CD4-positive, alpha-beta T cell (primary cell): ENCODE measurements at regions not wholly inside any gene's neighbourhood (a gene's known extent, or its start where the extent isn't known, plus 50 kb on each side); places are given as distances from the start of the nearest gene placed in this dataset.

Experiments used
- ATAC-seq: fragments of 200-7000 bp; cut with Tn5 transposase; one replicate; pipeline ENCODE4 v1.10.0; 2022; ENCODE audit warnings: mild to moderate bottlenecking; ENCODE audit not compliant: poor library complexity
- CTCF ChIA-PET: fragments of 350-600 bp; sonication (Branson Sonifier 250); formaldehyde crosslinking; loops from one replicate; lab custom pipeline; 2021; ENCODE audit warnings: antibody characterized with exemption, inconsistent platforms; lab: Charles Lee
- POLR2A ChIA-PET: fragments of 350-600 bp; sonication (Branson Sonifier 250); formaldehyde crosslinking; loops from one replicate; lab custom pipeline; 2021; ENCODE audit warnings: antibody characterized with exemption, inconsistent platforms; lab: Charles Lee
- DNase-seq, 14 experiments: peaks; one replicate each; pipeline ENCODE4 v3.0.0-alpha.2; 2013 to 2020; ENCODE audit warnings: mixed read lengths in 2 of 14
- H3K27ac ChIP-seq, 2 donors: one replicate each; pipeline versions ENCODE4 v1.5.1 to v1.7.0; 2013; ENCODE audit warnings: low read length in 2 of 2, low read depth in 1 of 2, mild to moderate bottlenecking in 1 of 2
- H3K27me3 ChIP-seq, 2 experiments: 1 replicate in 1 of 2; 2 replicates in 1 of 2; pipeline versions ENCODE4 v1.6.1 to v1.7.0; 2013; ENCODE audit warnings: low read length in 2 of 2, control low read depth in 1 of 2, mild to moderate bottlenecking in 1 of 2, moderate library complexity in 1 of 2; ENCODE audit not compliant: insufficient read depth in 2 of 2, control insufficient read depth in 1 of 2
- H3K36me3 ChIP-seq: one replicate; pipeline ENCODE4 v1.6.1; 2013; ENCODE audit warnings: low read length, control low read depth; ENCODE audit not compliant: insufficient read depth
- H3K4me1 ChIP-seq: one replicate; pipeline ENCODE4 v1.6.1; 2013; ENCODE audit warnings: low read length, control low read depth; ENCODE audit not compliant: insufficient read depth
- H3K4me3 ChIP-seq: one replicate; pipeline ENCODE4 v1.5.1; 2013; ENCODE audit warnings: mild to moderate bottlenecking, low read length, moderate library complexity
- H3K9me3 ChIP-seq, 2 experiments: 1 replicate in 1 of 2; 2 replicates in 1 of 2; pipeline versions ENCODE4 v1.6.1 to v1.7.0; 2013; ENCODE audit warnings: low read length in 2 of 2, mild to moderate bottlenecking in 2 of 2, control low read depth in 1 of 2, moderate library complexity in 1 of 2; ENCODE audit not compliant: control insufficient read depth in 1 of 2, insufficient read depth in 1 of 2
- H3K27ac Mint-ChIP-seq: one replicate; pipeline ENCODE4 v1.8.0; 2020; ENCODE audit warnings: mixed read lengths
- H3K27me3 Mint-ChIP-seq: one replicate; pipeline ENCODE4 v1.8.0; 2021; ENCODE audit warnings: mixed read lengths
- H3K36me3 Mint-ChIP-seq: one replicate; pipeline ENCODE4 v1.8.0; 2021; ENCODE audit warnings: low read depth, mixed read lengths
- H3K4me1 Mint-ChIP-seq: one replicate; pipeline ENCODE4 v1.8.0; 2021; ENCODE audit warnings: low read depth, mixed read lengths
- H3K4me3 Mint-ChIP-seq: one replicate; pipeline ENCODE4 v1.8.0; 2020; ENCODE audit warnings: mild to moderate bottlenecking, mixed read lengths
- H3K9me3 Mint-ChIP-seq: one replicate; pipeline ENCODE4 v1.8.0; 2020; ENCODE audit warnings: mixed read lengths
- intact Hi-C, 2 experiments: fragments of 100-400 bp; cut with DNase I in 1 of 2; cut with micrococcal nuclease in 1 of 2; formaldehyde crosslinking; loops; one replicate each; pipeline versions ENCODE4 v1.15.1 to v1.9.0; 2023 to 2025; cut with DNase I, micrococcal nuclease
- TF ChIP-seq, protein P1 (sequence below): fragments of 200-600 bp; IDR thresholded peaks from one replicate; pipeline ENCODE4 v1.8.0; 2022; ENCODE audit warnings: antibody characterized with exemption, mild to moderate bottlenecking

DNA sequence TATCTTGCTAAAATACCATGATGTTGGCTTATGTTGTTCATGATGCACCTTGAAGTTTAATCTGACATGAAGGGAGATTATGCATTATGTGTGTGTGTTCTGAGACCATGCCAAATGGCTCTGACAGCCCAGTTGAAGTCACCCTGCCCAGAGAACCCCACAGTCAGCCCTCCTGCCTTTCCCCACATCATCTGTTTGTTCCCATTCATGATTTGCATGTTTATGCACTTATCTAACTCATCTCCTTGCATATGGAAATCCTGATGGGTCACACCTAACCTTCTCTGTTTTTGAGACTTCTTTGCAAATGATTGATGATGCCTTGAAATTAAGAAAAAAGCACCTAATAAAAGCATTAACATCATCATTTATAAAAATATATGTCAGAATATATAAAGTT lies 752.2 kb downstream of the GALR1 start:
- no peaks in the 10 kb centered on the region for H3K36me3 ChIP-seq
- DNase-seq (no peak), ATAC-seq (no peak)
- no peak overlapping the region for H3K27ac ChIP-seq
- Mint-ChIP-seq H3K9me3 (peaks cover 9% of the 10 kb centered on the region), H3K36me3 (no peaks in the 10 kb centered on the region), H3K4me1 (no peaks in the 10 kb centered on the region), H3K27ac (no peak overlapping the region), H3K4me3 (no peak overlapping the region), H3K27me3 (peaks cover 21% of the 10 kb centered on the region)
- H3K4me1 ChIP-seq: no peaks in the 10 kb centered on the region
- H3K4me3 ChIP-seq: no peak overlapping the region
- ChIA-PET POLR2A (no interaction called here), CTCF (no interaction called here)
- H3K27me3 ChIP-seq: no peaks in the 10 kb centered on the region
- intact Hi-C loops: no loop called here
- TF ChIP-seq, protein P1, sequence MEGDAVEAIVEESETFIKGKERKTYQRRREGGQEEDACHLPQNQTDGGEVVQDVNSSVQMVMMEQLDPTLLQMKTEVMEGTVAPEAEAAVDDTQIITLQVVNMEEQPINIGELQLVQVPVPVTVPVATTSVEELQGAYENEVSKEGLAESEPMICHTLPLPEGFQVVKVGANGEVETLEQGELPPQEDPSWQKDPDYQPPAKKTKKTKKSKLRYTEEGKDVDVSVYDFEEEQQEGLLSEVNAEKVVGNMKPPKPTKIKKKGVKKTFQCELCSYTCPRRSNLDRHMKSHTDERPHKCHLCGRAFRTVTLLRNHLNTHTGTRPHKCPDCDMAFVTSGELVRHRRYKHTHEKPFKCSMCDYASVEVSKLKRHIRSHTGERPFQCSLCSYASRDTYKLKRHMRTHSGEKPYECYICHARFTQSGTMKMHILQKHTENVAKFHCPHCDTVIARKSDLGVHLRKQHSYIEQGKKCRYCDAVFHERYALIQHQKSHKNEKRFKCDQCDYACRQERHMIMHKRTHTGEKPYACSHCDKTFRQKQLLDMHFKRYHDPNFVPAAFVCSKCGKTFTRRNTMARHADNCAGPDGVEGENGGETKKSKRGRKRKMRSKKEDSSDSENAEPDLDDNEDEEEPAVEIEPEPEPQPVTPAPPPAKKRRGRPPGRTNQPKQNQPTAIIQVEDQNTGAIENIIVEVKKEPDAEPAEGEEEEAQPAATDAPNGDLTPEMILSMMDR: no peak
- H3K9me3 ChIP-seq: peaks cover 8 to 17% of the 10 kb centered on the region in 2 experiments

- DNase-seq (no peak), ATAC-seq (no peak)
- no peak overlapping the region for H3K4me3 Mint-ChIP-seq
- no peak overlapping the region for H3K27ac ChIP-seq
- H3K27me3 Mint-ChIP-seq: peaks cover 22% of the 10 kb centered on the region
- ChIA-PET POLR2A (no interaction called here), CTCF (no interaction called here)
- H3K4me1 Mint-ChIP-seq: no peaks in the 10 kb centered on the region
- H3K4me3 ChIP-seq: no peak overlapping the region
- H3K27me3 ChIP-seq: no peaks in the 10 kb centered on the region
- H3K9me3 ChIP-seq: peaks cover 6 to 15% of the 10 kb centered on the region in 2 experiments
- H3K9me3 Mint-ChIP-seq: peaks cover 8% of the 10 kb centered on the region
- no peaks in the 10 kb centered on the region for H3K36me3 ChIP-seq
- TF ChIP-seq, protein P1: no peak
- H3K4me1 ChIP-seq: no peaks in the 10 kb centered on the region
- no peaks in the 10 kb centered on the region for H3K36me3 Mint-ChIP-seq
- intact Hi-C loops: no loop called here
- no peak overlapping the region for H3K27ac Mint-ChIP-seq
These were observed 756.5 kb downstream of the GALR1 start for GRCh38 chr18:78006006-78006773.

DNA sequence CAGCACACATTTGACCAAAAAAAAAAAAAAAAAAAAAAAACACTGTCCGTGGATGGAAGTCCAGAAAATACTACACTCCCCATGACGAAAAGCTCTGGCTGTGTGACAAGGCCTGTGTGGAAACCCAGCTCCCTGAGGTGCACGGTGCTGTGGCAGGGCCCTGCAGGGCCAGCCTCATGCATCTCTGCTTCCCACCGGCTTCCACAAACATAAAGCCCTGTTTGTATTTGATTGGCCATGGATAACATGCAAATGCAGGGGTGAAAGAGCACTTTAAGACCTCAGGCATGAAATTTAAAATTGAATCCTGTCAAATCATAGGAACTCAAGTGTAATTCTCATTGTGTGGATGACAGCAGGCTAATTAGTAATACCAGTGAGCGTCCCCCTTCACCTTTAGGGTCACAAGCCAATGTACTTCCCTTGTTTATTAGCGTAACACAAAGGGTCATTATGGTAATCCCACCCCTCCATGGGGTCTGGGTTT lies 757.2 kb downstream of the GALR1 start:
- POLR2A ChIA-PET: no interaction called here
- ATAC-seq (no peak), DNase-seq (no peak)
- Mint-ChIP-seq H3K27me3 (peaks cover 22% of the 10 kb centered on the region), H3K36me3 (no peaks in the 10 kb centered on the region), H3K4me3 (no peak overlapping the region), H3K4me1 (no peaks in the 10 kb centered on the region), H3K27ac (no peak overlapping the region), H3K9me3 (peaks cover 6% of the 10 kb centered on the region)
- H3K4me3 ChIP-seq: no peak overlapping the region
- no peaks in the 10 kb centered on the region for H3K4me1 ChIP-seq
- H3K27ac ChIP-seq: no peak overlapping the region
- intact Hi-C loops: no loop called here
- H3K9me3 ChIP-seq: peaks cover 0 to 19% of the 10 kb centered on the region in 2 experiments
- no peaks in the 10 kb centered on the region for H3K27me3 ChIP-seq
- TF ChIP-seq, protein P1: no peak
- CTCF ChIA-PET: no interaction called here
- H3K36me3 ChIP-seq: no peaks in the 10 kb centered on the region
